ENCODE measurements at regions not wholly inside any gene's neighbourhood (a gene's known extent, or its start where the extent isn't known, plus 50 kb on each side); places are given as distances from the start of the nearest gene placed in this dataset.

GRCh38 chr3:72458375-72458774 is 389.9 kb downstream of the SHQ1 start:
- no peak for TF ChIP-seq POLR2A (IDR thresholded peaks at IDR 0.05)
- no peak for TF ChIP-seq CTCF (IDR thresholded peaks at IDR 0.05)

All from testis (tissue), 2 donors.